Stimulated activated CD4-positive, alpha-beta T cell treated with anti-CD3 and anti-CD28 coated beads, Interleukin-4, amount 100 ng/mL, for 4 hours (primary cell): ENCODE measurements at regions not wholly inside any gene's neighbourhood (a gene's known extent, or its start where the extent isn't known, plus 50 kb on each side); places are given as distances from the start of the nearest gene placed in this dataset.
"Not testable (repeated sequence)": the region's sequence is repeated elsewhere in the genome, so short reads cannot be mapped to it uniquely, and the experiment has no call there.

Source experiments
- DNase-seq, 2 experiments: peaks; one replicate each; pipeline ENCODE4 v3.0.0-alpha.2; 2020

GRCh38 chr9:31715250-31715649, 669.2 kb upstream of the ACO1 start:
- no peak for DNase-seq

GRCh38 chr9:31719262-31719661, 665.2 kb upstream of the ACO1 start:
- no peak for DNase-seq

GRCh38 chr9:31730398-31730797, 654.0 kb upstream of the ACO1 start:
- no peak for DNase-seq

GRCh38 chr9:31733166-31733565, 651.3 kb upstream of the ACO1 start:
- no peak for DNase-seq

- no peak for DNase-seq
Observed at GRCh38 chr9:31736581-31737179, 647.8 kb upstream of the ACO1 start.

GRCh38 chr9:31740705-31741104, 643.7 kb upstream of the ACO1 start:
- DNase-seq, result no peak

- DNase-seq, result no peak
Observed at GRCh38 chr9:31744589-31744988, 639.9 kb upstream of the ACO1 start.

GRCh38 chr9:31745468-31745867, 639.0 kb upstream of the ACO1 start:
- DNase-seq, result no peak

GRCh38 chr9:31745886-31746285, 638.6 kb upstream of the ACO1 start:
- DNase-seq, result no peak

GRCh38 chr9:31753756-31754155, 630.7 kb upstream of the ACO1 start:
- no peak for DNase-seq

GRCh38 chr9:31759703-31760102, 624.7 kb upstream of the ACO1 start:
- DNase-seq, result no peak

GRCh38 chr9:31774021-31774420, 610.4 kb upstream of the ACO1 start:
- not testable (repeated sequence) for DNase-seq

GRCh38 chr9:31774571-31774970, 609.9 kb upstream of the ACO1 start:
- no peak for DNase-seq

- no peak for DNase-seq
Observed at GRCh38 chr9:31776471-31776870, 608.0 kb upstream of the ACO1 start.

- no peak for DNase-seq
Observed at GRCh38 chr9:31783491-31783890, 601.0 kb upstream of the ACO1 start.

- DNase-seq, result no peak
Observed at GRCh38 chr9:31790720-31791119, 593.7 kb upstream of the ACO1 start.

GRCh38 chr9:31799953-31800609, 584.4 kb upstream of the ACO1 start:
- DNase-seq, result no peak

- DNase-seq, result no peak
Observed at GRCh38 chr9:31807574-31808256, 576.7 kb upstream of the ACO1 start.

- no peak for DNase-seq
Observed at GRCh38 chr9:31808766-31809165, 575.7 kb upstream of the ACO1 start.

GRCh38 chr9:31820426-31820825, 564.0 kb upstream of the ACO1 start:
- no peak for DNase-seq

- DNase-seq, result no peak
Observed at GRCh38 chr9:31821583-31821982, 562.9 kb upstream of the ACO1 start.

GRCh38 chr9:31823365-31823764, 561.1 kb upstream of the ACO1 start:
- DNase-seq, result no peak

GRCh38 chr9:31824860-31825259, 559.6 kb upstream of the ACO1 start:
- no peak for DNase-seq

- no peak for DNase-seq
Observed at GRCh38 chr9:31837211-31837610, 547.2 kb upstream of the ACO1 start.

GRCh38 chr9:31839273-31839672, 545.2 kb upstream of the ACO1 start:
- no peak for DNase-seq
